DMS53 treated with DMSO at 0.1 percent for 48 hours (cell line): ENCODE measurements at regions not wholly inside any gene's neighbourhood (a gene's known extent, or its start where the extent isn't known, plus 50 kb on each side); places are given as distances from the start of the nearest gene placed in this dataset.

Experiments
- DNase-seq: peaks from one replicate; lab custom pipeline; 2025; ENCODE audit not compliant: unreplicated experiment; lab: John Stamatoyannopoulos, UW

DNA sequence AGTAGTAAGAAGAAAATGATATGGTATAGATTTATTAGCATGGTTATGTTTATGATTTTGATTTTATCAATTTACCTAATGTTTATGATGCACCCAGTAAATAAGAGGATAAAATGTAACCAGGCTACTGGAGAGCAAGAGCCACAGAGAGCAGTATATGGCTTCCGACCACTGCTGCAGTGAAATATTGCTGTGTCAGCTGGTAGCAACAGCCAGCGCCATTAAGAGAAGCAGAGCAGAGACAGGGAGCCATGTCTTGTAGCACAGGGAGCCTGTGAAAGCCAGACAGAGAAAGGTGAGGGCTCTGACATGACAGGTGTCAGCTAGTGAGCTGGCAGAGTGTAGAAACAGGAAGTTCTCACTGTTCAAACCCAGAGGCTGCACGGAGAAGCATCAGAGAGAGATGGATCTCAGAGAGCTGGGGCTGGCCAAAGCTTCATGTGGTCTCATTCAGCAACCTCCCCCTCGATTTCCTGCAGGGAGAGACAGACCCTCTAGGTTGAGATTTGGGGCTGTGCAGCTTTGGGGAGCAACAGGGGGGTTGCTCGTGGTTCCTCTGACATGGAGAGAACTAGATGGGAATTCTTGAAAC is 202.1 kb downstream of the MED10 start:
- DNase-seq, result no peak

DNA sequence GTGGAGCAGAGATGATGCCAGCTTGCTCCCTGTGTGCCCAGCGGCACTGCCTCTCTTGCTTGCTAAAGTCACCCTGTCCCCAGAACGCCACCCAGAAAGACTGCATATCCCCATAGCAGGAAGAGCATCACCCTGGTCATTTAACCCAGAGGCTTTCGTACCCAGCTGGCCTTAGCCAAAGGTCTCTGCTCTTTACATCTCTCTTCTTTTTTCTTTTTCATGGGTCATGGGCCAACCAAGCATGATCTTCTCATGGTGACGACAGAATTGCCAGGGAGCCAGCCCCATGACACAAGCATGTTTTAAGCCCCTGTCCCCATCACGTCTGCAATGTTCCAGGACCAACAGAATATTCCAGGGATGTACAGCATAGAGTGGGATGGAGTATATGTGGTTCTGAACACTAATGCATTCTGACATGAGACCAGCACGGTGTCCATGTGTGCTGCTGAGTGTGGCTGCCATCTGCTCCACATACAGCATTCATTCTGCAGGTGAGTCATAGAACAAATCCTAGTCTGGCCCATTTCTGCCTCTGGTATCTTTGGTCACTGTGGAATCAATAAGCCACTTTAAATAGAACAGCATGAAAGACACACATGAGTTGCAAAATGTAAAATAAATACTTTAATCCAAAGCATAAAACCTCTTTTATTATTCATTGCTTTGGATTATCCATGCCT is 203.0 kb downstream of the MED10 start:
- DNase-seq, result no peak

DNA sequence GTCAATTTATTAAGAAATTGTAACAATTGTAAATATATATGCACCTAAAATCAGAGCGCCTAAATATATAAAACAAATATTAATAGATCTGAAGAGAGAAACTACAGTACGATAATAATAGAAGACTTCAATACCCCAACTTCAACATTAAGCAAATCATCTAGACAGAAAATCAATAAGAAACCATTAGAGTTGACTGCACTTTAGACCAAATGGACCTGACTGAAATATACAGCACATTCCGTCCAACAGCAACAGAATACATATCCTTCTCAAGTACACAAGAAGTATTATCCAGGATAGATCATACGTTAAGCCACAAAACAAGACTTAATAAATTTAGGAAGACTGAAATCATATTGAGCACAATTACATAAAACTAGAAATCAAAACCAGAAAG is 208.7 kb downstream of the MED10 start:
- no peak for DNase-seq

GRCh38 chr5:6166698-6167394 is 211.5 kb downstream of the MED10 start:
- no peak for DNase-seq

DNA sequence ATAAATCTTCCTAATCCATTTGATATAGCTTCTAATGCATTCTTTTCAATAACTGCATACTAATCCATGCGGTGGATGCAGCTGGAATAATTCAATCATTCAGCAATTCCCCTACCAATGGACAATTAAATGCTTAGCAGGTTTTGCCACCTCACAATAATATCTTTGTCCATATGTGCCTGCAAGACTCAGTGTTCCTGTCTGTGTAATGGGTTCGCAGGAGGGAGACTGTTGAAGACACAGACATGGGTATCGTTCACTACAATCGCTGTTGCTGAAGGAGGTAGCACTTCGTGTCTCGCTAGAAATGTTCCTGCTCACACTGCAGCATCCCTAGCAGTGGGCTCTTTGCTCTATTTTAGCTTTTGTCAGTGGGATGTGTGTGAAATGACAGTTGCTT is 214.4 kb downstream of the MED10 start:
- no peak for DNase-seq

DNA sequence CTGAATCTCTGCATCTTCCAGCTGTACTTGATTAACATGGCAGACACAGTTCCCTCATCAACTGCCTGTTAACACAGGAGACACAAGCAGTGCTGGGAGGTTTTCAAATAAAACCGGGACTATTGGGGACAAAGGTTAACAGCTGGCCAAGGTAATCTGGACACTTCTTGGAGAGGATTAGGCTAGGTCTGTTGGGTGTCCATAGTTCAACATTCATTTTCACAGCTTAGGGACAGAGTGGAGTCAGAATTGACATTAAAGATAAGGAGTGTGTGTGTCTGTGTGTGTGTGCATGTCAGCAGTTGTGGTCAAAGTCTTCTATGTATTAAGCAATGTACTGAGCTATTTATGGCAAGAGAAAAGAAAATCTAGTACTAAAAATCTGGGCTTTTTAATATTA is 216.2 kb downstream of the MED10 start:
- no peak for DNase-seq

- DNase-seq, result no peak
Observed at GRCh38 chr5:6161257-6161656, 217.1 kb downstream of the MED10 start.

GRCh38 chr5:6159832-6160430 is 218.4 kb downstream of the MED10 start:
- DNase-seq, result no peak

- peak; percentile 4 for DNase-seq
Observed at GRCh38 chr5:6158974-6159831, 219.1 kb downstream of the MED10 start.

- no peak for DNase-seq
Observed at GRCh38 chr5:6154216-6154615, 224.1 kb downstream of the MED10 start.

- DNase-seq, result no peak
Observed at GRCh38 chr5:6146271-6146670, 232.1 kb downstream of the MED10 start.

DNA sequence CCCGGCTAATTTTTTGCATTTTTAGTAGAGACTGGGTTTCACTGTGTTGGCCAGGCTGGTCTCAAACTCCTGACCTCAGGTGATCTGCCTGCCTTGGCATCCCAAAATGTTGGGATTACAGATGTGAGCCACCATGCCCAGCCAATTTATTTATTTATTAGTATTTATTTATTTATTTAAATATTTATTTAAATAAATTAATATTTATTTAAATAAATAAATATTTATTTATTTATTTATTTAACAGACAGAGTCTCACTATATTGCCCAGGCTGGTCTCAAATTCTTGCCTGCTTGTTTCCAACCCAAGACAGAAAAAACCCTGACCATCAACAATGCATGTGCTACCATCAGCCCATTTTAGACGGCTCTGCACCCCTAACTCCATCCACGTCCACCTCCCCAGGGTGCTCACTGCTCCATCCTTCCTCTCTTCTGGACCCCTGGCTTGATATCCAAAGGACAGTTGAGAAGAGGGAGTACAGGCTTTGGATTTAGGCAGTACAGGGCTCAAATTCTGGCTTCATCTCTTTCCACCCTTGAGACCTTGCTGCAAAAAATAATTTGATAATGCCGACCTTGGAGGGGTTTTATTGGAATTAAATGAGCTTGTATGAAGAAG is 232.6 kb downstream of the MED10 start:
- DNase-seq, result no peak

- no peak for DNase-seq
Observed at GRCh38 chr5:6143523-6143922, 234.8 kb downstream of the MED10 start.

- DNase-seq, result no peak
Observed at GRCh38 chr5:6142353-6142752, 236.0 kb downstream of the MED10 start.

GRCh38 chr5:6140219-6140618 is 238.1 kb downstream of the MED10 start:
- no peak for DNase-seq

- DNase-seq, result no peak
Observed at GRCh38 chr5:6135977-6136376, 242.4 kb downstream of the MED10 start.

DNA sequence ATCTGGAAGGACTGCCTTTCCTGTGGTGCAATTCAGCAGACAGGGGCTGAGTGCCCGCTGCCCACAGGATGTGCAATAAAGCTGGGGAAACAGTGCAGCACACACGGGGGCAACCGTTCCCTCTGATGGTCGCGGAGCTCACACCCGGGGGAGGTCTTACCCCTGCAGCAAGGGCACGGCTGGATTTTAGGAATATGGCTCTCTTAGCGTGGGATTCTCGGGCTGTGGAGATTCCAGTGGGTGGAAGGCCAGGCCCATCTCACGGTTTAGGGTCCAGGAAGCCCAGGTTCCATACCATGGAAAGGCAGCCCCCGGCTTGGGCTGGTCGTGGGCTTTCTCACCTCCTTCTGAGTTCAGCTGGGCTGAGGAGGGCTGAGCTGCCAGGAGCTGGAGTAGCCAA is 244.1 kb downstream of the MED10 start:
- no peak for DNase-seq

- DNase-seq, result no peak
Observed at GRCh38 chr5:6125781-6126180, 252.6 kb downstream of the MED10 start.

GRCh38 chr5:6118691-6119090 is 259.7 kb downstream of the MED10 start:
- no peak for DNase-seq

GRCh38 chr5:6117212-6117611 is 261.1 kb downstream of the MED10 start:
- no peak for DNase-seq

- no peak for DNase-seq
Observed at GRCh38 chr5:6115852-6116251, 262.5 kb downstream of the MED10 start.
